COLO668 (cell line): ENCODE measurements at regions not wholly inside any gene's neighbourhood (a gene's known extent, or its start where the extent isn't known, plus 50 kb on each side); places are given as distances from the start of the nearest gene placed in this dataset.
"Not testable (repeated sequence)": the region's sequence is repeated elsewhere in the genome, so short reads cannot be mapped to it uniquely, and the experiment has no call there.

Source experiments
- DNase-seq: peaks from one replicate; lab custom pipeline; 2025; ENCODE audit not compliant: unreplicated experiment; lab: John Stamatoyannopoulos, UW

- DNase-seq = no peak
These were observed 105.2 kb upstream of the OR5AK2 start for GRCh38 chr11:56883371-56883987.

GRCh38 chr11:56876621-56877275, 112.0 kb upstream of the OR5AK2 start:
- no peak for DNase-seq

- no peak for DNase-seq
These were observed 106.7 kb upstream of the OR9G4 start for GRCh38 chr11:56855217-56855616.

GRCh38 chr11:56852131-56852530, 103.6 kb upstream of the OR9G4 start:
- DNase-seq = no peak

GRCh38 chr11:56849852-56850251, 101.4 kb upstream of the OR9G4 start:
- no peak for DNase-seq

- no peak for DNase-seq
These were observed 100.8 kb upstream of the OR9G4 start for GRCh38 chr11:56849250-56849649.

- DNase-seq = no peak
These were observed 99.8 kb upstream of the OR9G4 start for GRCh38 chr11:56848141-56848809.

GRCh38 chr11:56846631-56847576, 98.4 kb upstream of the OR9G4 start:
- DNase-seq = no peak

GRCh38 chr11:56845121-56845732, 96.7 kb upstream of the OR9G4 start:
- no peak for DNase-seq

GRCh38 chr11:56843816-56844215, 95.3 kb upstream of the OR9G4 start:
- DNase-seq = no peak

- DNase-seq = no peak
These were observed 94.6 kb upstream of the OR9G4 start for GRCh38 chr11:56842814-56843794.

- DNase-seq = peak; percentile 17
These were observed 92.8 kb upstream of the OR9G4 start for GRCh38 chr11:56841210-56841810.

- not testable (repeated sequence) for DNase-seq
These were observed 78.9 kb upstream of the OR9G4 start for GRCh38 chr11:56827357-56827756.

- DNase-seq = no peak
These were observed 71.4 kb upstream of the OR9G4 start for GRCh38 chr11:56819916-56820315.

- DNase-seq = no peak
These were observed 69.2 kb upstream of the OR9G4 start for GRCh38 chr11:56817661-56818060.

- no peak for DNase-seq
These were observed 67.8 kb upstream of the OR9G4 start for GRCh38 chr11:56816259-56816658.

- DNase-seq = no peak
These were observed 59.8 kb upstream of the OR9G4 start for GRCh38 chr11:56808326-56808725.

GRCh38 chr11:56799691-56800210, 51.3 kb upstream of the OR9G4 start:
- no peak for DNase-seq
